PC-9 (cell line): ENCODE measurements at regions not wholly inside any gene's neighbourhood (a gene's known extent, or its start where the extent isn't known, plus 50 kb on each side); places are given as distances from the start of the nearest gene placed in this dataset.

Experiments
- BruUV-seq: library from RNA; stranded (reverse); fragments of 400-500 nt; replicated peaks from 2 replicates; lab custom pipeline; 2021; lab: Mats Ljungman, UMichigan
- CTCF ChIA-PET: fragments of 300-600 bp; sonication (Branson Sonifier 250); formaldehyde crosslinking; loops from one replicate; lab custom pipeline; 2022; ENCODE audit warnings: antibody characterized with exemption; lab: Charles Lee
- POLR2A ChIA-PET: fragments of 300-600 bp; sonication (Branson Sonifier 250); formaldehyde crosslinking; loops from one replicate; lab custom pipeline; 2022; ENCODE audit warnings: antibody characterized with exemption; ENCODE audit not compliant: unreplicated experiment; lab: Charles Lee
- DNase-seq, 2 experiments: peaks; one replicate each; pipeline versions ENCODE4 v3.0.0 to v3.0.0-alpha.2; 2015 to 2022; ENCODE audit warnings: mixed read lengths in 1 of 2
- H2AFZ ChIP-seq: fragments of 200-600 bp; sonication (generic); 2 replicates; pipeline ENCODE4 v1.8.1; 2017; ENCODE audit warnings: antibody characterized with exemption
- H3F3A ChIP-seq: fragments of 200-600 bp; sonication (generic); 2 replicates; pipeline ENCODE4 v1.8.1; 2017; ENCODE audit warnings: antibody characterized with exemption, mild to moderate bottlenecking, low read depth; ENCODE audit not compliant: insufficient read depth
- H3K27ac ChIP-seq: fragments of 200-600 bp; sonication (generic); 2 replicates; pipeline ENCODE4 v1.6.1; 2016; ENCODE audit warnings: mixed run types
- H3K27me3 ChIP-seq: fragments of 200-600 bp; sonication (generic); 2 replicates; pipeline ENCODE4 v1.6.1; 2016; ENCODE audit warnings: low read depth, mixed run types; ENCODE audit not compliant: insufficient read depth
- H3K36me3 ChIP-seq: fragments of 200-600 bp; sonication (generic); 2 replicates; pipeline ENCODE4 v1.6.1; 2016; ENCODE audit warnings: low read depth, mixed run types
- H3K4me1 ChIP-seq: fragments of 200-600 bp; sonication (generic); replicated peaks from 2 replicates; pipeline ENCODE4 v1.6.1; 2016; ENCODE audit warnings: mixed run types; ENCODE audit not compliant: insufficient read depth
- H3K4me2 ChIP-seq: fragments of 200-600 bp; sonication (generic); 2 replicates; pipeline ENCODE4 v1.6.1; 2017; ENCODE audit warnings: mixed run types
- H3K4me3 ChIP-seq: fragments of 200-600 bp; sonication (generic); 2 replicates; pipeline ENCODE4 v1.6.1; 2016; ENCODE audit warnings: mixed run types
- H3K79me2 ChIP-seq: fragments of 200-600 bp; sonication (generic); 2 replicates; pipeline ENCODE4 v1.6.1; 2017; ENCODE audit warnings: low read depth, mixed run types
- H3K9me2 ChIP-seq: fragments of 200-600 bp; sonication (generic); 2 replicates; pipeline ENCODE4 v1.8.1; 2017; ENCODE audit warnings: mild to moderate bottlenecking; ENCODE audit not compliant: insufficient read depth
- H3K9me3 ChIP-seq: fragments of 200-600 bp; sonication (generic); 2 replicates; pipeline ENCODE4 v1.8.1; 2016; ENCODE audit warnings: low read depth; ENCODE audit not compliant: insufficient read depth
- H4K20me1 ChIP-seq: fragments of 200-600 bp; sonication (generic); 2 replicates; pipeline ENCODE4 v1.8.1; 2017; ENCODE audit not compliant: insufficient read depth
- CTCF ChIP-seq: fragments of 200-600 bp; sonication (generic); conservative IDR thresholded peaks from 2 replicates; pipeline ENCODE4 v1.6.1; 2017; ENCODE audit warnings: mixed run types, antibody characterized with exemption, mild to moderate bottlenecking, moderate library complexity
- EZH2 ChIP-seq: fragments of 200-600 bp; sonication (generic); IDR thresholded peaks from 2 replicates; pipeline ENCODE4 v1.8.0; 2017; ENCODE audit warnings: antibody characterized with exemption, low read depth
- intact Hi-C: fragments of 100-400 bp; cut with micrococcal nuclease; formaldehyde crosslinking; loops from one replicate; pipeline ENCODE4 v1.10.0; 2022; ENCODE audit not compliant: unreplicated experiment

- H3K27ac ChIP-seq = no peak overlapping the region
These were observed 132.7 kb upstream of the MEX3C start for GRCh38 chr18:51330148-51330547.

GRCh38 chr18:51330739-51331138, 133.3 kb upstream of the MEX3C start:
- ChIA-PET POLR2A (interaction anchor here (0.6 kb wide), 1 partner anchor 61 kb away, joined by 3 read pairs; no protein-coding TSS in a partner anchor), CTCF (no interaction called here)
- Histone ChIP-seq H3K4me2 (no peak overlapping the region), H2AFZ (no peak overlapping the region), H3K9me2 (no peaks in the 10 kb centered on the region), H3K79me2 (no peaks in the 10 kb centered on the region), H4K20me1 (no peaks in the 10 kb centered on the region), H3K36me3 (no peaks in the 10 kb centered on the region), H3K9me3 (no peaks in the 10 kb centered on the region), H3F3A (no peaks in the 10 kb centered on the region), H3K4me3 (no peak overlapping the region), H3K27me3 (no peaks in the 10 kb centered on the region), H3K27ac (no peak overlapping the region), H3K4me1 (no peaks in the 10 kb centered on the region; the same call in 1 of the 2 replicates)
- intact Hi-C loops = no loop called here
- no peak for DNase-seq
- no TSS peak for BruUV-seq
- TF ChIP-seq CTCF (no peak), EZH2 (no peak)

More at GRCh38 chr18:51330148-51330547, 132.7 kb upstream of the MEX3C start:
- TF ChIP-seq EZH2 (no peak), CTCF (no peak)
- no peaks in the 10 kb centered on the region for H3K36me3 ChIP-seq
- no peaks in the 10 kb centered on the region; the same call in 1 of the 2 replicates for H3K4me1 ChIP-seq
- H3K27me3 ChIP-seq = no peaks in the 10 kb centered on the region
- no peaks in the 10 kb centered on the region for H3K9me2 ChIP-seq
- no peak overlapping the region for H3K4me2 ChIP-seq
- no peaks in the 10 kb centered on the region for H4K20me1 ChIP-seq
- H3F3A ChIP-seq = no peaks in the 10 kb centered on the region
- peak in 1 of 2 experiments; percentile 40 for DNase-seq
- ChIA-PET POLR2A (no interaction called here), CTCF (interaction anchor here (0.6 kb wide), 1 partner anchor 488 kb away, joined by 3 read pairs; no protein-coding TSS in a partner anchor)
- no peak overlapping the region for H3K4me3 ChIP-seq
- no peaks in the 10 kb centered on the region for H3K9me3 ChIP-seq
- intact Hi-C loops = no loop called here
- BruUV-seq = no TSS peak
- H3K79me2 ChIP-seq = no peaks in the 10 kb centered on the region
- H2AFZ ChIP-seq = no peak overlapping the region

GRCh38 chr18:51337406-51337805, 139.9 kb upstream of the MEX3C start:
- H3K79me2 ChIP-seq = no peaks in the 10 kb centered on the region
- DNase-seq = no peak
- no peaks in the 10 kb centered on the region for H3K9me3 ChIP-seq
- BruUV-seq = no TSS peak
- no peaks in the 10 kb centered on the region for H3K36me3 ChIP-seq
- H4K20me1 ChIP-seq = no peaks in the 10 kb centered on the region
- ChIA-PET POLR2A (no interaction called here), CTCF (no interaction called here)
- no peaks in the 10 kb centered on the region for H3K9me2 ChIP-seq
- intact Hi-C loops = no loop called here
- H2AFZ ChIP-seq = no peak overlapping the region
- TF ChIP-seq EZH2 = no peak
- no peak for TF ChIP-seq CTCF
- H3K27ac ChIP-seq = no peak overlapping the region
- H3F3A ChIP-seq = peaks cover 6% of the 10 kb centered on the region
- H3K4me1 ChIP-seq = peaks cover 22% of the 10 kb centered on the region
- no peak overlapping the region for H3K4me2 ChIP-seq
- H3K27me3 ChIP-seq = no peaks in the 10 kb centered on the region
- no peak overlapping the region for H3K4me3 ChIP-seq
